ENCODE measurements at regions not wholly inside any gene's neighbourhood (a gene's known extent, or its start where the extent isn't known, plus 50 kb on each side); places are given as distances from the start of the nearest gene placed in this dataset.

- no peak overlapping the region for H3K27ac ChIP-seq (ENCODE audit: low read length)
- no peak overlapping the region for H3K4me2 ChIP-seq (ENCODE audit: low read depth, low read length, poor library complexity, severe bottlenecking)
- no peaks in the 10 kb centered on the region for H3K36me3 ChIP-seq (ENCODE audit: insufficient read depth, low read length)
- H3K79me2 ChIP-seq (ENCODE audit: low read length) = no peaks in the 10 kb centered on the region
- no peaks in the 10 kb centered on the region for H3K4me1 ChIP-seq (ENCODE audit: low read length)
- no peak overlapping the region for H2AFZ ChIP-seq (ENCODE audit: low read length)
- no peak overlapping the region for H3K9ac ChIP-seq (ENCODE audit: low read length)
- no peak for DNase-seq
- no peaks in the 10 kb centered on the region for H4K20me1 ChIP-seq (ENCODE audit: insufficient read depth, low read depth, low read length)
- no peaks in the 10 kb centered on the region for H3K9me3 ChIP-seq (ENCODE audit: low read length)
- no peaks in the 10 kb centered on the region for H3K9me2 ChIP-seq (replicated peaks; ENCODE audit: insufficient read depth, low read length)
- no peaks in the 10 kb centered on the region for H3K27me3 ChIP-seq (ENCODE audit: low read length)
- no peak overlapping the region for H3K4me3 ChIP-seq (ENCODE audit: low read length)
Measured at GRCh38 chr17:65277576-65277975, 140.4 kb downstream of the RGS9 start.
